ENCODE measurements at regions not wholly inside any gene's neighbourhood (a gene's known extent, or its start where the extent isn't known, plus 50 kb on each side); places are given as distances from the start of the nearest gene placed in this dataset.
A peak's percentile ranks its signal among the peaks of the same experiment; 100 is the strongest.

DNA sequence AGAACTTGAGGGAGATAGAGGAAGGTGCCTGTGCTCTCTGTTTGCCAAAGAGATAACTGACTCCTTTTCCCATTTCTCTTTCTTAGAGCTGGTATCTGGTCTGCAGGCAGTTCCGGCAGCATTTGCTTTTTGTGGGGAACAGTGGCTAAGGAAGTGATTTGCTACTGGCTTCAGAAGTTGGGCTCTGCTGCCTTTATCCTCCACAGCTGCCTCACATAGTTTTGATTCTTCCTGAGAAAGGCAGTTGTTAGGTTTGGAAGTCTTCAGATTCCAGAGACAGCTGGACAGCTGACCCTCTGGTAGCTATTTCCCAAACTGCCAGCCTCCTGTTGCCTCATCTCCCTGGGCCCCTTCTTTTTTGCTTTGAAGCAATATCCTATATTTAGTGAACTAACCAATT is 62.6 kb upstream of the MACF1 start:
- no peak for DNase-seq

GRCh38 chr1:39142401-39143060 is 62.0 kb upstream of the MACF1 start:
- peak; percentile 100 for DNase-seq

DNA sequence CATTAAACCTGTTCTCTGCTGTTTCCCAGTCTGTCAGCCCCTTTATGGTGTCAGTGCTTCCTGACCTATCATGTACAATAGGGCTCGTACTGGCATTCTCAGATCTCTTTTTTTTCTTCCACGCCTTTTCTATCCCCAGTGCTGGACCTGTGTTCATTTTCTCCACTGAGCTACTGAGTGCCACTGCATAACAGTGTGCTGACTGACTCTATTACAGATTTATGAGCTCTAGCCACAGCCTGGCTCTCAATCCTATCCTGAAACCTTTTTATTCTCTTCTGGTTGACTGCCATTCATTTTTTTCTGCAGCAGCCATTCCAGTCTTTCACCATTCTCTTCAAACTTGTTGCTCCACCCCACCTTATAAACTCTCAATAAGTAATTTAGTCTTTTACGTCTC is 59.6 kb upstream of the MACF1 start:
- DNase-seq, result no peak

- no peak for DNase-seq
Measured at GRCh38 chr1:39145331-39145965, 59.0 kb upstream of the MACF1 start.

DNA sequence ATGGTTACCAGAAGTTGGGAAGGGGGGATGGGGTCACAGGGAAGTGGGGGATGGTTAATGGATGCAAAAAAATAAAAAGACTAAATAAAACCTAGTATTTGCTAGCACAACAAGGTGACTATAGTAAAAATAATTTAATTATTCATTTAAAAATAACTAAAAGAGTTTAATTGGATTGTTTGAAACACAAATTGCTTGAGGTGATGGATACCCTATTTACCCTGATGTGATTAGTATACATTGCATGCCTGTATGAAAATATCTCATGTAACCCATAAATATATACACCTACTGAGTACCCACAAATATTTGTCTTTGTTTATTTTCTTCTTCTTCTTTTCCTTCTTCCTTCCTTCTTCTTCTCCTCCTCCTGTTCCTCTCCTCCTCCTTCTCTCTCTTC is 57.8 kb upstream of the MACF1 start:
- no peak for DNase-seq

DNA sequence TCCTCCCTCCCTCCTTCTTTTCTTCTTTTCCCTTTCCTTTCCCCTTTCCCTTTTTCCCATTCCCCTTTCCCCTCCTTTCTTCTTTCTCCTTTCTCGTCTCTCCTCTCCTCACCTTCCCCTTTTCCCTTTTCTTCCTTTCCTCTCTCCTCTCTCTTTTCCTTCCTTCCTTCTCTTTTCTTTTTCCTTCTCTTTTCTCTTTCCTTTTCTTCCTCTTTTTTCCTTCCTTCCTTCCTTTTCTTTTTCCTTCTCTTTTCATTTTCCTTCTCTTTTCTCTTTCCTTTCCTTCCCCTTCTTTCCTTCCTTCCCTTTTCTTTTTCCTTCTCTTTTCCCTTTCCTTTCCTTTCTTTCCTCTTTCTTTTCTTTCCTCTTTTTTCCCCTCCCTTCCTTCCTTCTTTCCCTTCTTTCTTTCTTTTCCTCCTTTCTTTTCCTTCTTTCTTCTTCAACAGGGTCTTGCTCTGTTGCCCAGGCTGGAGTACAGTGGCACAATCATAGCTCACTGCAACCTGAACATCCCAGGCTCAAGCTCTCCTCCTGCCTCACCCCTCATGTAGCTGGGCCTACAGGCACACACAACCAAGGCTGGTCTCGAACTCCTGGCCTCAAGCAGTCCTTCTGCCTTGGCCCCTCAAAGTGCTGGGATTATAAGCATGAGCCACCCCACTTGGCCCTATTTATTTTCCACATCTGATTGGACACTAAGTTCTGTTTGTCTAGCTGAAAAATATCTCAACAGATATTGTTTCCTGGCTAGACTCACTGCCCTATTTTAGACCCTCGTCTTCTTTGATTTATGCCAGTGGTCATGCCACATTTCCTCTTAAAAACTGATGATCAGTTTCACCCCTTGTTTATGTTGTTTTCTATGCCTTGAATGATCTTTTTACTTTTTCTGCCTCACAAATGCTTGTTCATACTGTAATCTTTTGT is 57.1 kb upstream of the MACF1 start:
- DNase-seq, result no peak

DNA sequence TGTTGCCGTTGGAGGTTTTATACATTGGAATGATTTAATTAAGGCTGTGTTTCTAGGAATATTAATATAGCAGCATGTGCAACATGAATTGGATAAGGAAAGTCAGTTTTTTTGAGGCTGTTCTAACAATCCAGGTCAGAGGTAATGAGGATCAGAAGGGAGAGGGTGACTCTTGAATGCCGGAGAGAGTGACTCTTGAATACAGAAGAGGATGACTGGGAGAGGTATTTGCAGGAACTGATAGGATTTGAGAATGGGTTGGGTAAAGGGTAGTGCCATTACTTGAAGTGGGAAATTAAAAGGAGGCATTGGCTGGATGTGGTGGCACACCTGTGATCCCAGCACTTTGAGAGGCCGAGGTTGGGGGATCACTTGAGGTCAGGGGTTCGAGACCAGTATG is 55.6 kb upstream of the MACF1 start:
- peak; percentile 84 for DNase-seq

- no peak for DNase-seq
Measured at GRCh38 chr1:39149509-39149908, 55.0 kb upstream of the MACF1 start.

DNA sequence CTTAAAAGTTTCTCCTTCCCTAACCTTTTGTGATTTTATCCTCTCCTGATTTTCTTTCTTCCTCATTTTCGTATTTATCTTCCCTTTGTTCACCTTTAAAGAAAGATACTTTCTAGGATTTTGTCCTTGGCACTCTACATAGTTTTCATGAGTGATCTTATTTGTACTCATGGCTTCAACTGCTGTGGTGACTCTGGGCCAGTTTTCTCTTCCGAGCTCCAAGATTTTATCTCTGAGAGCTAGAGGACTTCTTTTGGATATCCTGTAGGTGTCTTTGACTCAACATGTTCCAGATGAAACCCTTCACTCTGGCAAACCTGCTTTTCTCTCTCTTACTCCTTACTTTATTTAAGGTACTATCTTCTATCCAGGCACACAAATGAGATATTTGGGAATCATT is 53.7 kb upstream of the MACF1 start:
- DNase-seq, result no peak

- no peak for DNase-seq
Measured at GRCh38 chr1:39151267-39151666, 53.2 kb upstream of the MACF1 start.

DNA sequence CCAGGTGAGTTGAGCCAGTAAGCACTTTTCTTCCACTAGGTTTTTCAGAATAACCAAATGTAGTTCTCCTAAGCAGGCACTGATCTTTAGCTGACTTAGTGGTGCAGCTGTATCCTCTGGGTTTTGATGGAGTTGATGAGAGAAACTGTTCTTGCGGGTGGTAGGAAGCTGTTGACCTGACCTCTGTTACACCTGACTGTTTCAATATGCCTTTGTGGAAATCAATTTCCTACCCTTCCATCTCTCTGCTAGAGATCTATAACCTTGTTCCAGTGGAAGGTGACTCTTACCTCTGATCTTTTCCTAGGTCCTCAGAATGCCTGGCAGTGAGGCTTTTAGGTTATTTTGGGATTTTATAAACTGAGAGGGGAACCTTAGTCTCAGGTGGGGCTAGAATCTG is 51.6 kb upstream of the MACF1 start:
- no peak for DNase-seq

GRCh38 chr1:39153684-39154083 is 50.8 kb upstream of the MACF1 start:
- DNase-seq, result no peak

DNA sequence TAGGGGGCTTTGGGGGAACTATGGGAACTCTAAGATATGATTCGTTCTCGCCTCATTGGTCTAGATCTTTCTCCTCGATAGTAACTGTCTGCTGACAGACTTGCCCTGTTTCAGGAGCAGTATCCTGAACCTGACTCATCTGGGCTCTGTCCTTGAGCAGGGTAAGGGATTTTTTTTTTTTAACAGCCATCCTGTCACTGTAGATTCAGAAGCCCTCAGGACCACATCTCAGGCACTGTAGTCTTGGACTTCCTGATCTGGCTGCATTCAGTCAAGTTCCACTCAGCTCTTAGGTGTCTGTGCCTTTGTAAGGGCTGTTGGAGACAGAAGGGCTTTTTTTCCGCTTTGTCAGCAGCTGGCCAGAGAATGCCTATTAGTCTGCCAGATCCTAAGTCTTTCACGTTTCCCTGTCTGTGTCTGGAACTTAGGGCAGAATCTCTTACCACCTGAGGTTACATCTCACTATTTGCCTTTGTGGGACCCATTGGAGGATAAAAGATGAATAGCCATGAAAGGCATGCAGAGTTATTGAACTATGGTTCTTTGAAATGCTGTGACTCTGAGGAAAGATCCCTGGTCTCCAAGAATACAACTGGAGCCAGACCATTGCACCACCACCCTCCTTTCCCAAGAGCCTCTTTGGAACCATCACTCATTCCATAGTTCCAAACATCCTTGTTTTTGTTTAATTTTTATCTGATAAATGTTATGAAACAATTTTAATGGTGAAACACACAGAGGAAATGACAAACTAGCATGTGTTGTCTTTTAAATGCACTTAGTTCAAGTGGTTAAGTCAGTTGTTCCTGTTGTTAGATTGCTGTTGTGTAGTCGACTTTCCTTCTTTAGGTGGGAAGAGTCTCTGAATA is 49.7 kb upstream of the MACF1 start:
- DNase-seq, result peak; percentile 99
